ENCODE measurements at regions not wholly inside any gene's neighbourhood (a gene's known extent, or its start where the extent isn't known, plus 50 kb on each side); places are given as distances from the start of the nearest gene placed in this dataset.
"Not testable (repeated sequence)": the region's sequence is repeated elsewhere in the genome, so short reads cannot be mapped to it uniquely, and the experiment has no call there.

- DNase-seq, result no peak
These were observed 328.0 kb downstream of the NAF1 start for GRCh38 chr4:162838671-162839070.

- no peak for DNase-seq
These were observed 329.0 kb downstream of the NAF1 start for GRCh38 chr4:162837679-162838078.

- DNase-seq, result no peak
These were observed 329.4 kb downstream of the NAF1 start for GRCh38 chr4:162837241-162837640.

GRCh38 chr4:162836773-162837172 is 329.9 kb downstream of the NAF1 start:
- no peak for DNase-seq

- DNase-seq, result not testable (repeated sequence)
These were observed 330.4 kb downstream of the NAF1 start for GRCh38 chr4:162836258-162836657.

GRCh38 chr4:162830899-162831298 is 335.8 kb downstream of the NAF1 start:
- no peak for DNase-seq

- not testable (repeated sequence) for DNase-seq
These were observed 349.3 kb downstream of the NAF1 start for GRCh38 chr4:162817374-162817773.

GRCh38 chr4:162804351-162804924 is 362.3 kb downstream of the NAF1 start:
- DNase-seq, result no peak

GRCh38 chr4:162803378-162803777 is 363.3 kb downstream of the NAF1 start:
- no peak for DNase-seq

- DNase-seq, result no peak
These were observed 369.6 kb downstream of the NAF1 start for GRCh38 chr4:162797108-162797507.

GRCh38 chr4:162793571-162793970 is 373.1 kb downstream of the NAF1 start:
- no peak for DNase-seq

GRCh38 chr4:162793004-162793403 is 373.7 kb downstream of the NAF1 start:
- DNase-seq, result no peak

GRCh38 chr4:162791226-162791625 is 375.5 kb downstream of the NAF1 start:
- DNase-seq, result no peak

GRCh38 chr4:162787120-162787519 is 379.6 kb downstream of the NAF1 start:
- no peak for DNase-seq

- DNase-seq, result no peak
These were observed 383.7 kb downstream of the NAF1 start for GRCh38 chr4:162782778-162783525.

GRCh38 chr4:162782096-162782777 is 384.5 kb downstream of the NAF1 start:
- DNase-seq, result no peak

GRCh38 chr4:162770761-162771490 is 395.8 kb downstream of the NAF1 start:
- DNase-seq, result no peak

GRCh38 chr4:162767083-162767482 is 399.6 kb downstream of the NAF1 start:
- no peak for DNase-seq

- DNase-seq, result no peak
These were observed 404.7 kb downstream of the NAF1 start for GRCh38 chr4:162761965-162762364.

- DNase-seq, result not testable (repeated sequence)
These were observed 426.5 kb downstream of the NAF1 start for GRCh38 chr4:162740228-162740627.

- not testable (repeated sequence) for DNase-seq
These were observed 427.1 kb downstream of the NAF1 start for GRCh38 chr4:162739596-162739995.

- DNase-seq, result no peak
These were observed 433.8 kb downstream of the NAF1 start for GRCh38 chr4:162732876-162733275.

- no peak for DNase-seq
These were observed 438.9 kb downstream of the NAF1 start for GRCh38 chr4:162727766-162728165.
